RWPE1 (cell line): ENCODE measurements at regions not wholly inside any gene's neighbourhood (a gene's known extent, or its start where the extent isn't known, plus 50 kb on each side); places are given as distances from the start of the nearest gene placed in this dataset.

Experiments used
- CTCF ChIA-PET: fragments of 350-600 bp; sonication (Branson Sonifier 250); formaldehyde crosslinking; extraction: SDS; loops from one replicate; lab custom pipeline; 2021; lab: Yijun Ruan, JAX
- POLR2A ChIA-PET: fragments of 400-600 bp; formaldehyde crosslinking; extraction: SDS; loops from one replicate; lab custom pipeline; 2020; ENCODE audit warnings: antibody characterized with exemption; ENCODE audit not compliant: low non-redundant PET; lab: Yijun Ruan, JAX
- DNase-seq: peaks from one replicate; pipeline ENCODE4 v3.0.0; 2012; ENCODE audit warnings: low spot score
- H3K27ac ChIP-seq: fragments of 450-650 bp; 2 replicates; pipeline ENCODE4 v1.5.1; 2017
- TF ChIP-seq, protein P1 (sequence below): fragments of 450-650 bp; conservative IDR thresholded peaks from 2 replicates; pipeline ENCODE4 v1.5.1; 2017; ENCODE audit warnings: low read depth, mild to moderate bottlenecking

DNA sequence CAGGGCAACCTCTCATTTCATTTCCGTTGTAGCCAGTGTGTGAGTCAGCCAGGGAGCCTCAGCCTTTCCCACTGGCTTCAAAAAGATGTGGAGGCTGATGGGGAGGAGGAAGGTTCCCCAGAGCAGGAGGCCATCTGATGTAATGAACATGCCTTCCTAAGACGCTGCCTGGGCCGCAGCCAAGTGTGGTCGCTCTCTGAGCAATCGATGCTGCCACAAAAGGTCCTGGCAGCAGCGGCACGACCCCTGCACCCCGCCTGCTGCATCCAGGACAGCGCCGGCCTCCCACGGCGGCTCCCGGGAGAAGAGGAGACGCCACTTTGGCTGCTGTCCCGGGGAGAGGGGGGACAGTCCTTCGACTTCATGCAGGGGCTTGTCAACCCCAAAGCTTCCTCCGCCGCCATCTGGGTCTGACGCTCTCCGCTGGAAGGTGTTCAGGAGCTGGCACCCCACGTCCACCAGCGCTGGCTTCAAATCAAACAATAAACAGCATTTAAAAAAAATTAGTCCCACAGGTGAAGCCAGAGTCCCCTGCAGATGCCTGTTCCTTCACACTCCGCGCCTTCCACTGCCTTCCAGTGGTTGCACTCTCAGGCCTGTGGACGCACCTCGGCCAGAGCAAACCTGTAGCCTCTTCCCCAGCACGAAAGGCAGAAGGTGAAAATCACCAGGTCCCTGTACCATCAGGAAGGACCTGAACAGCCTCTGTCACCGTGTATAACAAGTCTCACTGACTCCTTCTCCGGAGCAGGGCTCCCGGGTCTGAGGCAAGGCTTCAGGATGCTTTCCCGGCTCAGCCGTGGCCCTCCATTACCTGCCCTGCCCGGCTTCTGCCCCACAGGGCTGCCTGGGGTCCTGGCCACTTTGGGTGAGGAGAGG lies 930.7 kb downstream of the BRD1 start:
- H3K27ac ChIP-seq = no peak overlapping the region
- no peak for DNase-seq
- TF ChIP-seq, protein P1, sequence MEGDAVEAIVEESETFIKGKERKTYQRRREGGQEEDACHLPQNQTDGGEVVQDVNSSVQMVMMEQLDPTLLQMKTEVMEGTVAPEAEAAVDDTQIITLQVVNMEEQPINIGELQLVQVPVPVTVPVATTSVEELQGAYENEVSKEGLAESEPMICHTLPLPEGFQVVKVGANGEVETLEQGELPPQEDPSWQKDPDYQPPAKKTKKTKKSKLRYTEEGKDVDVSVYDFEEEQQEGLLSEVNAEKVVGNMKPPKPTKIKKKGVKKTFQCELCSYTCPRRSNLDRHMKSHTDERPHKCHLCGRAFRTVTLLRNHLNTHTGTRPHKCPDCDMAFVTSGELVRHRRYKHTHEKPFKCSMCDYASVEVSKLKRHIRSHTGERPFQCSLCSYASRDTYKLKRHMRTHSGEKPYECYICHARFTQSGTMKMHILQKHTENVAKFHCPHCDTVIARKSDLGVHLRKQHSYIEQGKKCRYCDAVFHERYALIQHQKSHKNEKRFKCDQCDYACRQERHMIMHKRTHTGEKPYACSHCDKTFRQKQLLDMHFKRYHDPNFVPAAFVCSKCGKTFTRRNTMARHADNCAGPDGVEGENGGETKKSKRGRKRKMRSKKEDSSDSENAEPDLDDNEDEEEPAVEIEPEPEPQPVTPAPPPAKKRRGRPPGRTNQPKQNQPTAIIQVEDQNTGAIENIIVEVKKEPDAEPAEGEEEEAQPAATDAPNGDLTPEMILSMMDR = no peak
- ChIA-PET CTCF (no interaction called here), POLR2A (no interaction called here)

DNA sequence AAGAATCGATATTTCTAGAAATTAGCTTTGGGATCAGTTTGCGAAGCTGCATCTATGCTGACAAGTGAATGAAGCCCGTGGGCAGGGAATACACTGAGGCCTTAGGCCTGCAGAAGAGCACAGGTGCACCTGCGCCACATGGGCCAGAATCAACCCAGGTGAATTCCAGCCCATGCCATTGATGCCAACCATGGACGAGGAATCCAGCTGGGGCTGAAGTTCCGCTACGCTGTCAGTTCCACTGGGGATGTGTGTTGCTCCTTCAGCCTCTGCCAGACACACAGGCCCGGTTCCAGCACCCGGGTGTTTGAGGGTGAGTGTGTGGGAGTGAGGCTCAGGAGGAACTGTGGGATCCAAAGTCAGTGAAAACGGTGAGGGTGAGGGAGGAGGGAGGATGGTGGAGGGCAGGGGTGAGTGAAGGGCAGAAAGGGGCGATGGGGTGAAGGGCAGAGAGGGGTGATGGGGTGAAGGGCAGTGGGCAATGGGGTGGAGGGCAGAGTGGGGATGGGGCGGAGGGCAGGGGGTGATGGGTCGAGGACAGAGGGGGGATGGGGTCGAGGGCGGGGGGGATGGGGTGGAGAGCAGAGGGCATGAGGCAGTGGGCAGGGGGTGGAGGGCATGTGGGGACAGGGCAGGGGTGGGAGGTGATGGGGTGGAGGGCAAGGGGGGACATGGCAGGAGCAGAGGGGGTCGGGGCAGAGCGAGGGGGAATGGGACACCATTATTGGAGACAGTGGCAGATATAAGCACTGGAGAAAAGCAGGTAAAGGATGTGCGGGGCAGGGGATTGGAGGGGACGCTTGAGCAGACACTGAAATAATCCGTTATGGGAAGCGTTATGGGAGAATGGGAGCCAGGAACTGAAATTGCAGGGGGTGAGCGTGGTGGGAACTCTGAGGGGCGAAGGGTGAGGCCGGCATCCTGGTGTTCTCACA lies 931.6 kb downstream of the BRD1 start:
- DNase-seq = no peak
- ChIA-PET POLR2A (no interaction called here), CTCF (no interaction called here)
- TF ChIP-seq, protein P1 = no peak
- no peak overlapping the region for H3K27ac ChIP-seq

DNA sequence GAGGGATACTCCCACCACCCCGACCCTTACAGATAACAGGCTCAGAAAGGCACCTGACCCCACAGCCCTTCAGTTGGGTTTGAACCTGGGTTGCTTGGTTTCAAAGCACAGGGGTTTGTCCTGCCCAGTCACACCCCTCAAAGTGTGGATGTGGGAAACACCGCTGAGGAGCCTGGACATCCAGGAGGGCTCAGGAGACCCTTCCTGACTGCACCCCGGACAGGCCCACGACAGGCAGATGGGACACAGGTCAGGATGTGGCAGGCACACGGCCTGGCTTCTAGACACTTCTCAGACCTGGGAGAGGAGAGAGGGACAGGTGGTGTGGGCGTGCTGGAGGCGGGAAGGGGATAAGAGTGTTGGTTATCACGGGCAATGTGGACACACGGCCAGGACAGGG lies 932.3 kb downstream of the BRD1 start:
- no peak overlapping the region for H3K27ac ChIP-seq
- CTCF ChIA-PET = no interaction called here
- no peak for DNase-seq
- POLR2A ChIA-PET = no interaction called here
- TF ChIP-seq, protein P1 = no peak

DNA sequence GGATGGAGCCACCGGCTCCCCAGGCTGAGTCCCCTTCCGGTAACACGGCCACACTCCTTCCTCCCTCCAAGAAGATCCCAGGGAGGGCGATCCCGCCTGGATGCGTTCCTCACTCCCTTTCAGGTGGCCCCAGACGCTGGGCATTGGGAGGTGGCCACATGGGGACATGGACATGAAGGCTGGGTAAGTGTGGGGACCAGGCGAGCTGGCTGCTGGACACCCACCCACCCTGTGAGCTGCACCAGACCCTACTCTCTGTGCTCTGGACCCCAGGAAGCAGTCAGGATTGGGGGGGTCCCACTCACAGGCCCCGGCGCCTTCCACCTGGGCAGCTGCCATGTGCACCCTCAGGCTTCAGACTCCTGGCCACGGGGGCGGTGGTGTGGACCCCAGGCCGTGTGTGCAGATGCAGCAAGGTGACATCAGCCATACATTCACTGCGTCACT lies 932.8 kb downstream of the BRD1 start:
- H3K27ac ChIP-seq = no peak overlapping the region
- ChIA-PET POLR2A (no interaction called here), CTCF (no interaction called here)
- no peak for DNase-seq
- TF ChIP-seq, protein P1 = no peak

DNA sequence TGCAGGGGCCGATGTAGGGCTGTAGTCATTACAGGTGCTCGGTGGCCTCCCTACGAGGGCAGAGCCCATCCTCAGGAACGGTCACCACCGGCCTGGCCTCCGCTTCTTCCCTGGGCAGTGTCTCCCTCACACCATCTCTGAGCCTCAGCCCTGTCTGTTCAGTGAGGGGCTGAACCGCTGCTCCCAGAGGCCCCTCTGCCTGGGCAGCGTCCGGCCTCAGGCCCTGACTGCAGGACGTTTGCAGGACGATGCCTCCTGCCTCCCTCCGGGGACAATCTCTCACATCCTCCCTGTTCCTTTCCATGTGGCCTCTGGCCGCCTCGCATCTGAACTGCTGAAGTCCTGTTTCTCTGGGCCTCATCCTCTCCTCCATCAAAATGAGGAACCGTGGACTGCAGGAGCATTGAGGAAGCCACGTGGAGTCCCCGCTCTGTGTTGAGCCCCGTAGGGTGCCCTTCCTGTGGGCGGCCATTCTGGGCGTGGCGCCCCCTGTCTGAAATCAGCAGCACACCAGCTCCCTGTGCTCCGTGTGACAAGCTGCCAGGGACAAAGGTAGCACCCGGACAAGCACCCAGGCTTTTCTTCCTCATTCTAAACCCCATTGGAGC lies 933.5 kb downstream of the BRD1 start:
- ChIA-PET CTCF (no interaction called here), POLR2A (no interaction called here)
- DNase-seq = no peak
- TF ChIP-seq, protein P1 = no peak
- H3K27ac ChIP-seq = no peak overlapping the region
